H1 (cell line): ENCODE measurements at regions not wholly inside any gene's neighbourhood (a gene's known extent, or its start where the extent isn't known, plus 50 kb on each side); places are given as distances from the start of the nearest gene placed in this dataset.

Experiments
- CTCF ChIA-PET: fragments of 300-600 bp; sonication (Branson Sonifier 250); formaldehyde crosslinking; loops from one replicate; lab custom pipeline; 2021; ENCODE audit not compliant: partially characterized antibody; lab: Charles Lee
- POLR2A ChIA-PET: fragments of 300-600 bp; sonication (Branson Sonifier 250); formaldehyde crosslinking; loops from one replicate; lab custom pipeline; 2021; ENCODE audit warnings: inconsistent platforms; ENCODE audit not compliant: partially characterized antibody; lab: Charles Lee
- DNase-seq, 2 experiments: peaks; one replicate each; pipeline versions ENCODE4 v3.0.0 to v3.0.0-alpha.2; 2010 to 2022; ENCODE audit warnings: low spot score in 2 of 2, low read depth in 1 of 2, mixed read lengths in 1 of 2
- FAIRE-seq: peaks from 2 replicates; lab custom pipeline; 2011; peaks lifted over from hg19 to GRCh38; lab: Jason Lieb, UNC
- H2AFZ ChIP-seq: 2 replicates; pipeline ENCODE4 v1.8.1; 2012; ENCODE audit warnings: low read length, inconsistent platforms
- H2AK5ac ChIP-seq: 2 replicates; pipeline ENCODE4 v1.6.1; 2013; ENCODE audit warnings: low read depth, low read length
- H2BK120ac ChIP-seq: replicated peaks from 2 replicates; pipeline ENCODE3; 2013; ENCODE audit warnings: low read depth, low read length, inconsistent platforms
- H2BK12ac ChIP-seq: 2 replicates; pipeline ENCODE4 v1.6.1; 2013; ENCODE audit warnings: low read depth, low read length
- H2BK15ac ChIP-seq: 2 replicates; pipeline ENCODE4 v1.6.1; 2013; ENCODE audit warnings: low read length
- H2BK20ac ChIP-seq: 2 replicates; pipeline ENCODE4 v1.6.1; 2013; ENCODE audit warnings: low read length
- H2BK5ac ChIP-seq: 2 replicates; pipeline ENCODE4 v1.6.1; 2013; ENCODE audit warnings: low read depth, low read length
- H3K14ac ChIP-seq: 2 replicates; pipeline ENCODE4 v1.6.1; 2013; ENCODE audit warnings: inconsistent platforms; ENCODE audit not compliant: insufficient read length
- H3K18ac ChIP-seq: 2 replicates; pipeline ENCODE4 v1.6.1; 2013; ENCODE audit warnings: low read length; ENCODE audit errors: extremely low read depth
- H3K23ac ChIP-seq: 2 replicates; pipeline ENCODE4 v1.6.1; 2013; ENCODE audit warnings: inconsistent platforms; ENCODE audit not compliant: insufficient read length
- H3K23me2 ChIP-seq: 2 replicates; pipeline ENCODE4 v1.6.1; 2013; ENCODE audit warnings: low read depth, low read length
- H3K27ac ChIP-seq: 2 replicates; pipeline ENCODE4 v1.6.1; 2011; ENCODE audit warnings: low read depth, low read length, inconsistent platforms
- H3K27me3 ChIP-seq, 4 experiments: replicated peaks in 1 of 4; 1 replicate in 1 of 4; 2 replicates in 3 of 4; pipeline versions ENCODE4 v1.6.1 to v1.8.1; 2011 to 2013; ENCODE audit warnings: low read length in 3 of 4, mild to moderate bottlenecking in 3 of 4, inconsistent platforms in 2 of 4, mixed read lengths in 2 of 4, moderate library complexity in 1 of 4; ENCODE audit not compliant: control insufficient read depth in 3 of 4, insufficient read depth in 3 of 4; ENCODE audit errors: extremely low read depth in 1 of 4
- H3K36me3 ChIP-seq, 4 experiments: 2 replicates each; pipeline versions ENCODE4 v1.6.1 to v1.8.1; 2011 to 2013; ENCODE audit warnings: mild to moderate bottlenecking in 4 of 4, low read length in 3 of 4, moderate library complexity in 2 of 4, control low read depth in 1 of 4, inconsistent platforms in 1 of 4; ENCODE audit not compliant: insufficient read depth in 4 of 4, control insufficient read depth in 2 of 4
- H3K4ac ChIP-seq: replicated peaks from 2 replicates; pipeline ENCODE3; 2013; ENCODE audit warnings: low read length, low read depth, mixed read lengths, inconsistent platforms; ENCODE audit not compliant: insufficient read length
- H3K4me1 ChIP-seq, 4 experiments: replicated peaks in 1 of 4; 1 replicate in 1 of 4; 2 replicates in 3 of 4; pipeline versions ENCODE4 v1.6.1 to v1.8.1; 2011 to 2013; ENCODE audit warnings: low read length in 3 of 4, inconsistent platforms in 2 of 4, mixed read lengths in 1 of 4; ENCODE audit not compliant: insufficient read depth in 4 of 4, control insufficient read depth in 3 of 4
- H3K4me2 ChIP-seq, 2 experiments: 2 replicates each; pipeline versions ENCODE4 v1.6.1 to v1.8.1; 2011 to 2013; ENCODE audit warnings: low read depth in 2 of 2, low read length in 2 of 2, control low read depth in 1 of 2, inconsistent platforms in 1 of 2, mild to moderate bottlenecking in 1 of 2; ENCODE audit not compliant: insufficient read depth in 1 of 2
- H3K4me3 ChIP-seq, 4 experiments: fragments of 200-600, 300-600 bp in 1 of 4; sonication (generic), shearing (Covaris generic), sonication (Bioruptor Twin) in 1 of 4; 2 replicates each; pipeline versions ENCODE4 v1.5.1 to v1.8.1; 2011 to 2016; ENCODE audit warnings: low read length in 4 of 4, low read depth in 3 of 4, control low read depth in 2 of 4, inconsistent platforms in 2 of 4, mild to moderate bottlenecking in 2 of 4, mixed read lengths in 1 of 4, moderate library complexity in 1 of 4; ENCODE audit not compliant: insufficient read depth in 2 of 4; ENCODE audit errors: extremely low read depth in 1 of 4
- H3K56ac ChIP-seq: replicated peaks from 2 replicates; pipeline ENCODE3; 2013; ENCODE audit warnings: low read depth, mild to moderate bottlenecking, mixed read lengths, low read length, inconsistent platforms; ENCODE audit not compliant: insufficient read length
- H3K79me1 ChIP-seq: 2 replicates; pipeline ENCODE4 v1.6.1; 2013; ENCODE audit warnings: low read depth, low read length, control low read depth
- H3K79me2 ChIP-seq, 2 experiments: 2 replicates each; pipeline versions ENCODE4 v1.6.1 to v1.8.1; 2012 to 2013; ENCODE audit warnings: low read length in 2 of 2, mild to moderate bottlenecking in 2 of 2, inconsistent platforms in 1 of 2; ENCODE audit not compliant: insufficient read depth in 2 of 2, control insufficient read depth in 1 of 2
- H3K9ac ChIP-seq, 4 experiments: replicated peaks in 1 of 4; 1 replicate in 1 of 4; 2 replicates in 3 of 4; pipeline versions ENCODE4 v1.6.1 to v1.8.1; 2011 to 2013; ENCODE audit warnings: low read depth in 3 of 4, low read length in 3 of 4, control low read depth in 2 of 4, mild to moderate bottlenecking in 2 of 4, moderate library complexity in 2 of 4, inconsistent platforms in 1 of 4; ENCODE audit errors: extremely low read depth in 1 of 4
- H3K9me3 ChIP-seq, 2 experiments: 2 replicates each; pipeline versions ENCODE4 v1.6.1 to v1.8.1; 2012 to 2013; ENCODE audit warnings: mild to moderate bottlenecking in 2 of 2, moderate library complexity in 2 of 2, control low read depth in 1 of 2, inconsistent platforms in 1 of 2, low read depth in 1 of 2, low read length in 1 of 2, mixed read lengths in 1 of 2; ENCODE audit not compliant: insufficient read depth in 2 of 2
- H4K20me1 ChIP-seq, 2 experiments: replicated peaks in 1 of 2; 2 replicates each; pipeline versions ENCODE3 to v1.8.1; 2011 to 2013; ENCODE audit warnings: inconsistent platforms in 2 of 2, low read length in 2 of 2, mild to moderate bottlenecking in 1 of 2; ENCODE audit not compliant: insufficient read depth in 2 of 2, control insufficient read depth in 1 of 2
- H4K5ac ChIP-seq: 2 replicates; pipeline ENCODE4 v1.6.1; 2013; ENCODE audit warnings: low read length, low read depth, mixed read lengths, inconsistent platforms; ENCODE audit not compliant: insufficient read length
- H4K8ac ChIP-seq: 2 replicates; pipeline ENCODE4 v1.8.0; 2013; ENCODE audit warnings: mild to moderate bottlenecking, moderate library complexity, low read length, inconsistent platforms; ENCODE audit not compliant: insufficient read depth; ENCODE audit errors: extremely low read depth
- H4K91ac ChIP-seq: replicated peaks from 2 replicates; pipeline ENCODE3; 2013; ENCODE audit warnings: low read length, mixed read lengths, inconsistent platforms; ENCODE audit not compliant: insufficient read length
- BACH1 ChIP-seq: IDR thresholded peaks from 2 replicates; pipeline ENCODE4 v1.6.1; 2012; ENCODE audit warnings: low read length, improper control_type of control experiment
- PHF8 ChIP-seq: fragments of 200-600 bp; sonication (generic); conservative IDR thresholded peaks from 2 replicates; pipeline ENCODE4 v1.7.1; 2012; ENCODE audit warnings: low read depth, mild to moderate bottlenecking, inconsistent platforms, low read length, moderate library complexity
- POLR2A ChIP-seq, 2 experiments: IDR thresholded peaks; 1 replicate in 1 of 2; 2 replicates in 1 of 2; pipeline ENCODE4 v1.6.1; 2011; ENCODE audit warnings: low read depth in 2 of 2, low read length in 2 of 2, mild to moderate bottlenecking in 2 of 2; ENCODE audit errors: control extremely low read depth in 1 of 2
- RAD21 ChIP-seq, 2 experiments: IDR thresholded peaks in 1 of 2; conservative IDR thresholded peaks in 1 of 2; 2 replicates each; pipeline ENCODE4 v1.6.1; 2011; ENCODE audit warnings: low read depth in 2 of 2, low read length in 2 of 2, improper control_type of control experiment in 1 of 2, inconsistent platforms in 1 of 2, mild to moderate bottlenecking in 1 of 2, moderate library complexity in 1 of 2
- RXRA ChIP-seq: IDR thresholded peaks from 2 replicates; pipeline ENCODE4 v1.6.1; 2011; ENCODE audit warnings: low read depth, mild to moderate bottlenecking, low read length, moderate library complexity; ENCODE audit not compliant: insufficient read depth
- SIRT6 ChIP-seq: IDR thresholded peaks from one replicate; pipeline ENCODE4 v1.7.1; 2012; ENCODE audit warnings: low read length, inconsistent platforms
- WGBS, 2 experiments: shearing (Covaris generic) in 1 of 2; methylation state at CpG; one replicate each; pipeline versions ENCODE4 v1.1.6 to v1.1.7; 2013 to 2015; ENCODE audit warnings: low lambda C conversion rate in 2 of 2, mixed read lengths in 2 of 2, inconsistent platforms in 1 of 2, low coverage in 1 of 2, missing lambda C conversion rate in 1 of 2; ENCODE audit not compliant: insufficient replicate concordance in 2 of 2, insufficient coverage in 1 of 2, insufficient read length in 1 of 2; ENCODE audit errors: extremely low coverage in 1 of 2, missing lambda C conversion rate in 1 of 2; 5-methylcytosine and 5-hydroxymethylcytosine counted together

- Histone ChIP-seq H2AFZ (no peak overlapping the region), H2BK12ac (no peak overlapping the region), H2BK15ac (no peak overlapping the region), H3K4me2 (no peak overlapping the region), H3K4me1 (no peaks in the 10 kb centered on the region), H3K27me3 (no peaks in the 10 kb centered on the region), H3K9me3 (no peaks in the 10 kb centered on the region), H2BK20ac (no peak overlapping the region), H2BK120ac (no peak overlapping the region), H4K20me1 (no peaks in the 10 kb centered on the region), H4K5ac (no peak overlapping the region), H3K23ac (no peak overlapping the region), H3K9ac (no peak overlapping the region), H3K18ac (no peak overlapping the region), H3K79me2 (no peaks in the 10 kb centered on the region), H3K56ac (no peak overlapping the region), H4K8ac (no peak overlapping the region), H3K79me1 (no peaks in the 10 kb centered on the region), H2AK5ac (no peak overlapping the region), H3K23me2 (no peaks in the 10 kb centered on the region; the same call in 1 of the 2 replicates), H3K4me3 (no peak overlapping the region), H3K4ac (no peak overlapping the region), H3K14ac (no peak overlapping the region), H4K91ac (no peak overlapping the region), H2BK5ac (no peak overlapping the region), H3K36me3 (no peaks in the 10 kb centered on the region), H3K27ac (no peak overlapping the region)
- TF ChIP-seq RXRA (no peak), POLR2A (IDR thresholded peaks at IDR 0.05; ENCODE audit: control extremely low read depth in 1 of 2, low read depth in 2 of 2, low read length in 2 of 2) (no peak), PHF8 (no peak), BACH1 (no peak), RAD21 (IDR thresholded peaks at IDR 0.05 in 1 of 2, conservative IDR thresholded peaks at IDR 0.05 in 1 of 2; ENCODE audit: low read depth in 2 of 2, low read length in 2 of 2) (no peak), SIRT6 (no peak)
- FAIRE-seq (no peak), DNase-seq (no peak)
- POLR2A ChIA-PET = interaction anchor here (0.9 kb wide), 1 partner anchor 309 kb away, joined by 3 read pairs; no protein-coding TSS in a partner anchor
- WGBS, 2 experiments = 87% methylated on average over 12 of the region's 12 CpGs; no CpG with 5 or more reads in 1 of the 2 experiments
- CTCF ChIA-PET = interaction anchor here (0.7 to 2.6 kb wide), 11 partner anchors 8 to 312 kb away, joined by 3 to 8 read pairs (median 3); no protein-coding TSS in a partner anchor
Measured at GRCh38 chr3:194995922-194996321, 275.0 kb downstream of the XXYLT1 start.
